GM18870 (cell line): ENCODE measurements at regions not wholly inside any gene's neighbourhood (a gene's known extent, or its start where the extent isn't known, plus 50 kb on each side); places are given as distances from the start of the nearest gene placed in this dataset.
"Not testable (repeated sequence)": the region's sequence is repeated elsewhere in the genome, so short reads cannot be mapped to it uniquely, and the experiment has no call there.

Experiments
- ATAC-seq: cut with Tn5 transposase; IDR thresholded peaks from one replicate; pipeline ENCODE4 v1.9.1; 2021; ENCODE audit warnings: moderate library complexity; ENCODE audit not compliant: unreplicated experiment

DNA sequence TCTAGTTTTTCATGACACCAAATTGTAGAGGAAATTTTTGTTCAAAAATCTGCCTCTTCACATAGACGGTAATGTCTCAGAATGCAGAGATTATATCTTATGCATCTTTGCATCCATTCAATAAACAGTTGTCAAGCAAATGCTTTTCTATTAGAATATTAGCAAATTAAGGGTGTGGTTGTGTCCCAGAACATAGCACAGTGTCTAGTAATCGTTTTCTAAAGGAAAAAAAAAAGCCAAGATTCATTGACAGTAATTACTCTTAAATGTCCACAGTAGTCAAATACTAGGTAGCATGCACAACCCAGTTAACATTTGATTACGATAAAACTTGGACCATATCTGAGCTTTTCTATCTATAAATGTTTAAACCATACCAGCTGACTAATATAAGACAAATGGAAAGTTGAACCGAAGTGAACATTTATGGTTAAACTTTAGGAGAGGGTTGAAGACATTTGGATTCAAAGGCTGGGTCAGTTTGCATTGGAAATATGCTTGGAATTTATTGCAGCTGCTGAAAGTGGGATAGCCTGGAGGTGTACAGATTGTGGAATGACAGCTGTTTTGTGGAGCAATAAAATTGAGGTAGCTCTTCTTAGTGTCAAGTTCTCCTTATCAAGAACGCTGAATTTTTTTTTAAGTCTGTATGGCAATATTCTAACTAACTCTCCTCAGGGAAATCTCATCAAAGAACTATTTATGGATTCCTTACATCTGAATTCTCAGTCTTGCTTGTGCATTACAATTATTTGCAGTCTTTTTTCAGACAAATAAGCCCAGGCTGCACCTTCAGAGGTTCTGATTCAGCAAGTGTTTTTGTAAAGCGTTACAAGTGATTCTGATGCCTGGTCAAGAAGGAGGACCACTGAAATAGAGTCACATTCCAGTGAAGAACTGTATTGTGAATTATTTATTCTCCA lies 66.7 kb upstream of the ATP2B1 start:
- ATAC-seq = no peak

DNA sequence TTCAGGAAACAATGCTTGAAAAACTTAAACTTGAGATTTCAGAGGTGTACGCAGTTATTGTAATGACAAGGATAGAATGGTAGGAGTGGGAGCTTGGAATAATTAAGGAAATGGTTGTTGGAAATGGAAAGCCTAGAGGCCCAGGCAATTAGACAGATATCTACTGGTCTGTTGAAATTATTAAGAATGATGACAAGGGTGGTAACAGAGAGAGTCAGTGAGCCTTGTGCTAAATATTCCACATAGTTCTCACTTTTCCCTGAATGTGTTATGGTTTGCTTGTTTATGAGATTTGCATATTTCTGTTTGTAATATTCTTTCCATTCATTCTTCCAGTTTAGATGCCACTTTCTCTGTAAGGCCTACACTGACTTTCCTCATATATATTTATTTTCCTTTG lies 66.0 kb upstream of the ATP2B1 start:
- no peak for ATAC-seq

DNA sequence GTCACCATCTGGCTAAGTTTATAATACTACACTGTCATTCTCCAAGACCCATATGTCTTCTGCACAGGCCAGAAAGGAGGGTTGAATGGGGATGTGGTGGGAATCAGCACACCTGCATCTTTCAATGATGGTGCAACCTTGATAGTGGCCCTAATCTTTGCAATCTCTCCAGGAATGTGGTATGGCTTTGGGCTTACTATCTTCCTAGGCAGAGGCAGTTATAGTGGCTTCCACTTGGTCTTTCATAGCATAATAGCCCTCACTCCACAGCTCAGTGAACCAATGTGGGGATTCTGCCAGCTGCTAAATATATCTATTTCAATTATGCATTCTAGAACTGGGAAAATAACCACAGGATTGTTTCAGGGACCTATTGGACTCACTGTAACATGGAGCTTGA lies 61.8 kb upstream of the ATP2B1 start:
- no peak for ATAC-seq

DNA sequence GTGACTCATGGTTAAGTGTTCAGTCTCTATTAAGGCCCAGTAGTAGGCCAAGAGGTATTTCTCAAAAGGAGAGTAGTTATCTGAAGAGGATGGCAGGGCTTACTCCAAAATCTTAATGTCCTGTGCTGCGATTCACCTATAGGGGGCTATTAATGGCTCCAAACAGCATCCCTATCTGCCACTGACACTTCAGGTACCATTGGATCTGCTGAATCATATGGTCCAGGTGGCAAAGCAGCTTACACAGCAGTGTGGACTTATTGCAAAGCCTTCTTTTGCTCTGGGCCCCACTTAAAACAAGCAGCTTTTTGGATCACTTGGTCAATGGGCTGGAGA lies 60.8 kb upstream of the ATP2B1 start:
- ATAC-seq = no peak

DNA sequence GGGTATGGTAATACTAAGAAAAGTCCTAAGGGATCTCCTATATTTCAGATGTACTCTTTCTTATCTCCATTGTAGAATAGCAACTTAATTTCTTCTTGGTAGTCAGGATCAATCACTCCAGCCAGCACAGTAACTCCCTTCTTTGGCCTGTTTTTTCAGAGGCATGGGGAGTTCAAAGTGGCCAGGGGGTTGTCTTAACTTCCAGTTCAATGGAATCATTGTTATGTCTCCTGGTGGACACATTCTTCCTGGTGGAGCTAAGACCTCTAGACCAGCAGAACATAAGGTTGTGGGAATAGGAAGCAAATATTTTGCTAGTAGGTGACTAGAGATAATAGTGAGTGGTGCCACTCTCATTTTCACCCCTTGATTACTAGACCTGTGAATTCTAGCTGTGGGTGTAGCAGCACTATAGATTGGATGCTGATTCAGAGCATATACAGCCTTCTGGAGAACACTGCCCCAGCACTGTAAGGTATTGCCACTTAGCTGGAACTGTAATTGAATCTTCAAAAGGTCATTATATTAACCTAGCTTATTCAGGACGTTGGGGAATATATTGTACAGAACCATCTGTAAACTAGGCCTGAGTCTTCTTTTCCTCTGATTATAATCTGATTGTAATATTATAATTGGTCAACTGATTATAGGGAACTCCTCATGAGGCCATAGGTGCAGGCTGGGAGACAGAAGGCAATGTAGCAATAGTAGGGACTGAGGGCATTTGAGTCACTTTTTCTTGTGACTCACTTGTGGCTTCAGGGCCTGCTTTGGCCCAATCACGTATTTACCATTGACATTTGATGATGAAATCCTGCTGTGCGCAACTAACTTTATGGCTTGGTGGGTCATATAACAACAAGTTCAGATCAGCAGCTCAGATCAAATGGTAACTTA lies 60.2 kb upstream of the ATP2B1 start:
- ATAC-seq = no peak

DNA sequence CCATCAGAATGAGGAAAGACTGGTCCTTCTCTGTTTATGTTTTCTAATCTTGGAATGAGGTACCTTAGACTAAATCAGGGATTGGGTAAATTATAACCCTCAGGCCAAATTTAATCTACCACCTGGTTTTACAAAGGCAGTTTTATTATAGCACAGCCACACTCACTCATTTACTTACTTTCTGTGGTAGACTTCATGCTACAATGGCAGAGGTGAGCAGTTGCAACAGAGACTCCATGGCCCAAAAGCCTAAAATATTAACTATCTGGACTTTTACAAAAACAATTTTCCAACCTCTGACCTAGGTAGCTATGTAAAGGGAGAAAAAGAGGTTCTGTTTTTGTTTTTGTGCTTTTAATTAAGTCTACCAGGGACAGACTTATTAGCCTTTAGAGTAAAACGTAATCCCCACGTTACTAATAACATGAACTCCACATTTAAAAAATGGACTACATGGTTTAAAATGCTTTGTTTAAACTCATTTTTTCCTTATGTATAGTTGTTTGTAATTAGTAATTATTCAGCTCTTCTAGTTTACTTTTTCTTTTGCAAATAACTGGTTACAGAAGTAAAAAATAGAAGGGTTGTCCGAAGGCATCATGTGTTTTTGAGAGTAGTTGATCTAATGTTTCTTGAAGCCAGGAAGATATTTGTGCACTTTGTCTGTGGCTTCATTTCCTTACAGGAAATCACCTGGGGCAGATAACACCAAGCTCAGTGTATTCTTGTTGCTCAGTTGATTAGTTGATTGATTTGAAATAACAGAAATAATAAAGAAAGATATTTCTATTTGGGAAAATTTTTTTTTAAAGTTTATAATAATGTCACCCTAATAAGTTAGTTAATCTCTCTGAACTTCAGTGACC lies 57.6 kb upstream of the ATP2B1 start:
- peak; percentile 90 for ATAC-seq

DNA sequence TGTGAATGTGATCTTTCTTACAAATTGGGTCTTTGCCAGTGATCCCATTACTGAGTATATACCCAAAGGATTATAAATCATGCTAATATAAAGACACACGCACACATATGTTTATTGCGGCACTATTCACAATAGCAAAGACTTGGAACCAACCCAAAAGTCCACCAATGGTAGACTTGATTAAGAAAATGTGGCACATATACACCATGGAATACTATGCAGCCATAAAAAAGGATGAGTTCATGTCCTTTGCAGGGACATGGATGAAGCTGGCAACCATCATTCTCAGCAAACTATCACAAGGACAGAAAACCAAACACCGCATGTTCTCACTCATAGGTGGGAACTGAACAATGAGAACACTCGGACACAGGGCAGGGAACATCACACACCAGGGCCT lies 55.5 kb upstream of the ATP2B1 start:
- not testable (repeated sequence) for ATAC-seq

DNA sequence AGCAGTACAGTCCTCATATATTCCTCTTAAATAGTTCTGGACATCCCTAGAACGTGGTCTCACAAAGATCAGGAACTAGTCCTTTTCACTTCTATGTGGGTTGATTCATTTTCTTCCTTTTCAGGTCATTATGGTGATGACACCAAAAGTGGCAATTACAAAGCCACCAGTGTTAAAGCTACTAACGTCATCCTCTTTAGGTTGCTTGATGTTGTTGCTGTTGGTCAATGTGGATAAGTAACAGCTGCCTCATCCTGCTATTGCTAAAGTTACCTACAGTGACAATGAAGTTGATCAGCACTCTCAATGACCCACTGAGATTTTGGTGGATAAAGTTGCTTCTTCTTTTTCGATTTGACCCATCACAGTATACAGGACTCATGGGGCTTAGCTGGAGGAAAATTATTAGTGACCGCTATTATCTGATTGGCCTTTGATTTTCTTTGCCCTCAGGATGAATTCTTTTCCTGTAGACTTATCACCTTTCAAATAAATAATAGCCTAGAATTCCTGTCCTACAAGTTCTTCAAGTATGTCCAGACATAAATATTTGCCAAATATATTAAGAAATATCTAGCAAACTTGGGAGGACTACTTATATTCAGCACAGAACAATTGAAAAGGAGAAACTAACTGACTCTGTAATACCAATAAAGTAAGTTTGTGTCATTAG lies 54.0 kb upstream of the ATP2B1 start:
- ATAC-seq = peak; percentile 41

DNA sequence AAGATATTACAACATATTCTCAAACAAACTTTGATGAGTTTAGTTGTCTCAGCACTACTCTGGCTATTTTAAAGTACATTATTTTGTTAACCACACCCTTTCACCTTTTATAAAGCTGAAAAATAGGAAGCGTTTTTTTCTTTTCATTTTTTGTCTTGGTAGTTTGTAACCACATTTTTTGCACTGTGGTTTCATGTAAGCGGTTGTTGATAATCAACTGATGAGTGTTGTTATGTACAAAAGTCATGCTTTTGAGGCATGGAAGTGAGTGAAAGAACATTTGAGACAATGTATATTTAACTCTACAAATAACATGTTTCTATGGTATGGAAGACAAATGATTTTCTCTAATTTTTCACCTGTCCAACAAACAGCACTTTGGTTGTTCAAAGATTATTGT lies 52.1 kb upstream of the ATP2B1 start:
- no peak for ATAC-seq
